SK-N-SH treated with all-trans-retinoic acid at 6 μM for 48 hours (cell line): ENCODE measurements at regions not wholly inside any gene's neighbourhood (a gene's known extent, or its start where the extent isn't known, plus 50 kb on each side); places are given as distances from the start of the nearest gene placed in this dataset.
A peak's percentile ranks its signal among the peaks of the same experiment; 100 is the strongest.

ENCODE experiments used
- ATAC-seq: fragments of 200-7000 bp; cut with Tn5 transposase; 3 replicates; pipeline ENCODE4 v1.9.1; 2020; ENCODE audit warnings: mild to moderate bottlenecking, moderate library complexity
- ARNTL ChIP-seq: fragments of 450-650 bp; formaldehyde crosslinking; IDR thresholded peaks from 2 replicates; pipeline ENCODE4 v1.5.0; 2020; ENCODE audit warnings: low read depth, mild to moderate bottlenecking, moderate library complexity, borderline replicate concordance
- BACH2 ChIP-seq: fragments of 250-450 bp; sonication (Bioruptor Pico); IDR thresholded peaks from 2 replicates; pipeline ENCODE4 v1.9.0; 2021; ENCODE audit warnings: mild to moderate bottlenecking, borderline replicate concordance
- CREB5 ChIP-seq: fragments of 250-450 bp; sonication (Bioruptor Pico); IDR thresholded peaks from 2 replicates; pipeline ENCODE4 v1.5.1; 2020; ENCODE audit warnings: low read depth, mild to moderate bottlenecking, moderate library complexity
- CSDC2 ChIP-seq: fragments of 250-450 bp; sonication (Bioruptor Pico); IDR thresholded peaks from 2 replicates; pipeline ENCODE4 v1.5.0; 2020; ENCODE audit warnings: mild to moderate bottlenecking, moderate library complexity
- CSRNP3 ChIP-seq: fragments of 250-450 bp; sonication (Bioruptor Pico); IDR thresholded peaks from 2 replicates; pipeline ENCODE4 v1.5.1; 2021; ENCODE audit warnings: mild to moderate bottlenecking, moderate library complexity
- ESRRG ChIP-seq: fragments of 250-450 bp; sonication (Bioruptor Pico); IDR thresholded peaks from 2 replicates; pipeline ENCODE4 v1.6.1; 2021; ENCODE audit warnings: mild to moderate bottlenecking
- ISL1 ChIP-seq: fragments of 250-450 bp; sonication (Bioruptor Pico); IDR thresholded peaks from 2 replicates; pipeline ENCODE4 v2.1.2; 2022; ENCODE audit warnings: mild to moderate bottlenecking, moderate library complexity
- OSR1 ChIP-seq: fragments of 250-450 bp; sonication (Bioruptor Pico); IDR thresholded peaks from 2 replicates; pipeline ENCODE4 v1.8.0; 2022; ENCODE audit warnings: moderate library complexity, mild to moderate bottlenecking, inconsistent platforms
- PATZ1 ChIP-seq: fragments of 250-450 bp; sonication (Bioruptor Pico); IDR thresholded peaks from 2 replicates; pipeline ENCODE4 v1.8.0; 2020; ENCODE audit warnings: mild to moderate bottlenecking, moderate library complexity, borderline replicate concordance
- POU6F1 ChIP-seq: fragments of 250-450 bp; sonication (Bioruptor Pico); IDR thresholded peaks from 2 replicates; pipeline ENCODE4 v1.8.0; 2021; ENCODE audit warnings: low read depth, mild to moderate bottlenecking, moderate library complexity, borderline replicate concordance
- PPARA ChIP-seq: fragments of 250-450 bp; sonication (Bioruptor Pico); IDR thresholded peaks from 2 replicates; pipeline ENCODE4 v1.5.0; 2020; ENCODE audit warnings: mild to moderate bottlenecking, borderline replicate concordance
- RARB ChIP-seq: fragments of 250-450 bp; sonication (Bioruptor Pico); IDR thresholded peaks from 2 replicates; pipeline ENCODE4 v1.8.0; 2021; ENCODE audit warnings: mild to moderate bottlenecking, moderate library complexity
- SNAI2 ChIP-seq: fragments of 250-450 bp; sonication (Bioruptor Pico); IDR thresholded peaks from 2 replicates; pipeline ENCODE4 v1.5.0; 2020; ENCODE audit warnings: mild to moderate bottlenecking, moderate library complexity
- TCF4 ChIP-seq: fragments of 250-450 bp; sonication (Bioruptor Pico); IDR thresholded peaks from 2 replicates; pipeline ENCODE4 v1.8.0; 2021; ENCODE audit warnings: mild to moderate bottlenecking, moderate library complexity, borderline replicate concordance
- TOX ChIP-seq: fragments of 250-450 bp; sonication (Bioruptor Pico); IDR thresholded peaks from 2 replicates; pipeline ENCODE4 v1.8.0; 2021; ENCODE audit warnings: mild to moderate bottlenecking, moderate library complexity, borderline replicate concordance
- ZC3H10 ChIP-seq: fragments of 250-450 bp; sonication (Bioruptor Pico); IDR thresholded peaks from 2 replicates; pipeline ENCODE4 v1.5.1; 2021; ENCODE audit warnings: mild to moderate bottlenecking, moderate library complexity
- ZFP3 ChIP-seq: fragments of 250-450 bp; sonication (Bioruptor Pico); IDR thresholded peaks from 2 replicates; pipeline ENCODE4 v1.5.0; 2020; ENCODE audit warnings: mild to moderate bottlenecking, moderate library complexity
- ZFP30 ChIP-seq: fragments of 450-650 bp; formaldehyde crosslinking; IDR thresholded peaks from 2 replicates; pipeline ENCODE4 v1.5.0; 2022; ENCODE audit warnings: mild to moderate bottlenecking, moderate library complexity
- ZNF565 ChIP-seq: fragments of 450-650 bp; formaldehyde crosslinking; conservative IDR thresholded peaks from 2 replicates; pipeline ENCODE4 v1.5.0; 2020; ENCODE audit warnings: low read depth, mild to moderate bottlenecking, moderate library complexity
- ZNF70 ChIP-seq: fragments of 450-650 bp; formaldehyde crosslinking; IDR thresholded peaks from 2 replicates; pipeline ENCODE4 v1.5.0; 2020; ENCODE audit warnings: mild to moderate bottlenecking, moderate library complexity
- ZNF8 ChIP-seq: fragments of 450-650 bp; formaldehyde crosslinking; IDR thresholded peaks from 2 replicates; pipeline ENCODE4 v1.5.0; 2020; ENCODE audit warnings: mild to moderate bottlenecking, moderate library complexity
- TF ChIP-seq, protein P1 (sequence below): fragments of 250-450 bp; sonication (Bioruptor Pico); IDR thresholded peaks from 2 replicates; pipeline ENCODE4 v1.5.0; 2020; ENCODE audit warnings: mild to moderate bottlenecking, moderate library complexity

- no peak for TF ChIP-seq ZC3H10 (CRISPR knock-in tag)
- TF ChIP-seq PATZ1 (CRISPR knock-in tag), result no peak
- TF ChIP-seq ARNTL (CRISPR knock-in tag), result no peak
- no peak for TF ChIP-seq ZNF8 (CRISPR knock-in tag)
- TF ChIP-seq SNAI2 (CRISPR knock-in tag), result no peak
- no peak for TF ChIP-seq ZNF565 (CRISPR knock-in tag)
- no peak for TF ChIP-seq ISL1
- no peak for TF ChIP-seq RARB (CRISPR knock-in tag)
- no peak for TF ChIP-seq BACH2 (CRISPR knock-in tag)
- no peak for TF ChIP-seq ZNF70 (CRISPR knock-in tag)
- no peak for TF ChIP-seq CSRNP3 (CRISPR knock-in tag)
- no peak for TF ChIP-seq CREB5 (CRISPR knock-in tag)
- no peak for TF ChIP-seq ZFP30 (CRISPR knock-in tag)
- TF ChIP-seq CSDC2 (CRISPR knock-in tag), result no peak
- TF ChIP-seq TOX (CRISPR knock-in tag), result no peak
- no peak for TF ChIP-seq POU6F1 (CRISPR knock-in tag)
- no peak for TF ChIP-seq TCF4
- no peak for TF ChIP-seq ZFP3 (CRISPR knock-in tag)
- TF ChIP-seq, protein P1, sequence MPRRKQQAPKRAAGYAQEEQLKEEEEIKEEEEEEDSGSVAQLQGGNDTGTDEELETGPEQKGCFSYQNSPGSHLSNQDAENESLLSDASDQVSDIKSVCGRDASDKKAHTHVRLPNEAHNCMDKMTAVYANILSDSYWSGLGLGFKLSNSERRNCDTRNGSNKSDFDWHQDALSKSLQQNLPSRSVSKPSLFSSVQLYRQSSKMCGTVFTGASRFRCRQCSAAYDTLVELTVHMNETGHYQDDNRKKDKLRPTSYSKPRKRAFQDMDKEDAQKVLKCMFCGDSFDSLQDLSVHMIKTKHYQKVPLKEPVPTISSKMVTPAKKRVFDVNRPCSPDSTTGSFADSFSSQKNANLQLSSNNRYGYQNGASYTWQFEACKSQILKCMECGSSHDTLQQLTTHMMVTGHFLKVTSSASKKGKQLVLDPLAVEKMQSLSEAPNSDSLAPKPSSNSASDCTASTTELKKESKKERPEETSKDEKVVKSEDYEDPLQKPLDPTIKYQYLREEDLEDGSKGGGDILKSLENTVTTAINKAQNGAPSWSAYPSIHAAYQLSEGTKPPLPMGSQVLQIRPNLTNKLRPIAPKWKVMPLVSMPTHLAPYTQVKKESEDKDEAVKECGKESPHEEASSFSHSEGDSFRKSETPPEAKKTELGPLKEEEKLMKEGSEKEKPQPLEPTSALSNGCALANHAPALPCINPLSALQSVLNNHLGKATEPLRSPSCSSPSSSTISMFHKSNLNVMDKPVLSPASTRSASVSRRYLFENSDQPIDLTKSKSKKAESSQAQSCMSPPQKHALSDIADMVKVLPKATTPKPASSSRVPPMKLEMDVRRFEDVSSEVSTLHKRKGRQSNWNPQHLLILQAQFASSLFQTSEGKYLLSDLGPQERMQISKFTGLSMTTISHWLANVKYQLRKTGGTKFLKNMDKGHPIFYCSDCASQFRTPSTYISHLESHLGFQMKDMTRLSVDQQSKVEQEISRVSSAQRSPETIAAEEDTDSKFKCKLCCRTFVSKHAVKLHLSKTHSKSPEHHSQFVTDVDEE (CRISPR knock-in tag), result no peak
- no peak for ATAC-seq
These were observed 60.3 kb upstream of the PJA2 start for GRCh38 chr5:109469896-109470662.

DNA sequence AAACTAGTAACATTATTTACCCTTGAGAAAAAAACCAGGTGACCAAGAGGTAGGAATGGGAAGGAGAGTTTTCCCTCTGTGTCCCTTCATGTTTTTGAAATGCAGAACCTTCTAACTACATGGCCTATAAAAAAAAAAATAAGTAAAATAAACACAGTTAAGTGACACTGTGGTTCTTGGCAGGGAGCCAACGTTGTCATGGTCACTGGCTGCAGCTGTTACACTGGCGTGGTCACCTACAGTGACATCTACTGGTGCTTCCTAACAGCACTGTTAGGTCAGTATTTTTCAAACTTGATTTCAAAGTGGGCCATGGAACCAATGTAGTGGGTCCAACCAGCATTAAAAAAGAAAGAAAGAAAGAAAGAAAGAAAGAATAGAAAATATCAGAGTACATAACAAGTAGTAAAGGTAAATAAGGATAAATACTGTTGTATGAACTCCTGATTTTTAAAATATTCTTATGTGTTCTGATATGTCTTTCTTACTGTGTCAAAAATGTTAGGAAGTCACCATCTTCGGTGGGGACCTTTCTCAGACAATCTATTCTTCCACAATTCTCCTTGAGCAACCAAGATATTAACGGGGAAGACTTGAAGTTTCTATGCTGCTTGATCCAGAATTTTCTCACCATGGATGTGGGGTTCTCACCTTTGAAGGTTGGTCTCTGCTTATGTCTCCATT, 59.1 kb upstream of the PJA2 start:
- no peak for TF ChIP-seq CSDC2 (CRISPR knock-in tag)
- no peak for TF ChIP-seq ARNTL (CRISPR knock-in tag)
- no peak for TF ChIP-seq ZFP30 (CRISPR knock-in tag)
- no peak for TF ChIP-seq ZC3H10 (CRISPR knock-in tag)
- TF ChIP-seq TCF4, result no peak
- no peak for TF ChIP-seq BACH2 (CRISPR knock-in tag)
- TF ChIP-seq POU6F1 (CRISPR knock-in tag), result no peak
- TF ChIP-seq PPARA (CRISPR knock-in tag), result no peak
- TF ChIP-seq OSR1 (CRISPR knock-in tag), result no peak
- no peak for TF ChIP-seq ZFP3 (CRISPR knock-in tag)
- TF ChIP-seq ZNF70 (CRISPR knock-in tag), result no peak
- no peak for TF ChIP-seq CSRNP3 (CRISPR knock-in tag)
- TF ChIP-seq CREB5 (CRISPR knock-in tag), result no peak
- TF ChIP-seq ESRRG, result no peak
- ATAC-seq, result peak; percentile 93
